Activated T-helper 17 cell treated with anti-CD3 and anti-CD28 coated beads, Interleukin-2, amount 50 U/mL, for 72 hours (primary cell): ENCODE measurements at regions not wholly inside any gene's neighbourhood (a gene's known extent, or its start where the extent isn't known, plus 50 kb on each side); places are given as distances from the start of the nearest gene placed in this dataset.

Source experiments
- ATAC-seq: fragments of 150-1000 bp; cut with Tn5 transposase; replicated peaks from 2 replicates; pipeline ENCODE4 v1.10.0; 2021; ENCODE audit warnings: mild to moderate bottlenecking, moderate library complexity
- H3K27ac Mint-ChIP-seq: one replicate; pipeline ENCODE4 v1.8.0; 2022; ENCODE audit warnings: mixed read lengths
- H3K27me3 Mint-ChIP-seq: one replicate; pipeline ENCODE4 v1.8.0; 2022; ENCODE audit warnings: mixed read lengths
- H3K36me3 Mint-ChIP-seq: one replicate; pipeline ENCODE4 v1.8.0; 2022; ENCODE audit warnings: low read depth, mild to moderate bottlenecking, mixed read lengths
- H3K4me1 Mint-ChIP-seq: one replicate; pipeline ENCODE4 v1.8.0; 2022; ENCODE audit warnings: mixed read lengths
- H3K4me3 Mint-ChIP-seq: one replicate; pipeline ENCODE4 v1.8.0; 2022; ENCODE audit warnings: mild to moderate bottlenecking, mixed read lengths
- H3K9me3 Mint-ChIP-seq: one replicate; pipeline ENCODE4 v1.8.0; 2022; ENCODE audit warnings: mixed read lengths

- Mint-ChIP-seq H3K27me3 (peaks cover 3% of the 10 kb centered on the region), H3K4me1 (no peaks in the 10 kb centered on the region)
These were observed 210.4 kb upstream of the DSEL start for GRCh38 chr18:67726882-67727281.

GRCh38 chr18:67717800-67718199 is 201.3 kb upstream of the DSEL start:
- H3K4me1 Mint-ChIP-seq: no peaks in the 10 kb centered on the region
- no peak overlapping the region for H3K4me3 Mint-ChIP-seq
- no peaks in the 10 kb centered on the region for H3K9me3 Mint-ChIP-seq
- no peaks in the 10 kb centered on the region for H3K36me3 Mint-ChIP-seq
- no peak for ATAC-seq
- H3K27me3 Mint-ChIP-seq: no peaks in the 10 kb centered on the region
- H3K27ac Mint-ChIP-seq: no peak overlapping the region

More at GRCh38 chr18:67726882-67727281, 210.4 kb upstream of the DSEL start:
- Mint-ChIP-seq H3K9me3 (peaks cover 8% of the 10 kb centered on the region), H3K4me3 (no peak overlapping the region), H3K27ac (no peak overlapping the region), H3K36me3 (no peaks in the 10 kb centered on the region)
- ATAC-seq: no peak

DNA sequence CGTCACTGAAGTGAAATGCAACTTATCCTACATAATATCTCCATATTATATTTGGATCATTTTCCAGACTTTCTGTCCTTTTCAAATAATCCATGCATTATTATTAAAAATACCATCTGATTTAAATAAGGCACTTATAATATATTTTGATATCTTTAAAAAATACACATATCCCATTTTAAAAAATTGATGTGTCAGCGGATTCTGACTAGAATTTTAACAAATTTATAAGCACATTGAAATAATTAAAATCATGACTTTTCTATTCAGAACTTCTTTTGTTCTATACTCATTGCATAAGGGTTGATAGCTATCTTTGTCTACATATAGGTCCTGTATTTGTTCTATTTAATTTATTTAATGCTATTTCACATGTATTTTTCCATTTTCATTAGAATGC is 199.0 kb upstream of the DSEL start:
- Mint-ChIP-seq H3K4me3 (no peak overlapping the region), H3K4me1 (no peaks in the 10 kb centered on the region), H3K27me3 (no peaks in the 10 kb centered on the region), H3K9me3 (no peaks in the 10 kb centered on the region), H3K36me3 (no peaks in the 10 kb centered on the region), H3K27ac (no peak overlapping the region)
- ATAC-seq: no peak

DNA sequence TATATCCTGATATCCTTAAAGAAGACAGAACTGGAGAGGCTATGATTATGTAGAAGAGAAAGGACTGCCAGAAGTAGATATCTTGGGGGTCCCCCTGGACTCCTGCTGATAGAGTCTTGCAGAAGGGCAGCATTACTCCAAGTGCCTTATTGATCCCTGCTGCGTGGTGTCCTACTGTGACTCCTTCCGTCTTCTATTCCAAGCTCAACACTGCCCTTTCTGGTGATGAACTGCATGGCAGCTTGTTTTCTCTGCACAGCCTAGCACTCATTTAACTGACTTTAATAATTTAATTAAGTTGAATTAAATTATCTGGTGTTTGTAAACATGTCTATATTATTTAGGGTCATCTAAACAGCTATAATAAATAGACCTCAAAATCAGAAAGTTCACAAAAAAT is 194.1 kb upstream of the DSEL start:
- Mint-ChIP-seq H3K4me3 (no peak overlapping the region), H3K9me3 (no peaks in the 10 kb centered on the region), H3K36me3 (no peaks in the 10 kb centered on the region), H3K27ac (no peak overlapping the region), H3K4me1 (no peaks in the 10 kb centered on the region), H3K27me3 (peaks cover 4% of the 10 kb centered on the region)
- ATAC-seq: no peak

DNA sequence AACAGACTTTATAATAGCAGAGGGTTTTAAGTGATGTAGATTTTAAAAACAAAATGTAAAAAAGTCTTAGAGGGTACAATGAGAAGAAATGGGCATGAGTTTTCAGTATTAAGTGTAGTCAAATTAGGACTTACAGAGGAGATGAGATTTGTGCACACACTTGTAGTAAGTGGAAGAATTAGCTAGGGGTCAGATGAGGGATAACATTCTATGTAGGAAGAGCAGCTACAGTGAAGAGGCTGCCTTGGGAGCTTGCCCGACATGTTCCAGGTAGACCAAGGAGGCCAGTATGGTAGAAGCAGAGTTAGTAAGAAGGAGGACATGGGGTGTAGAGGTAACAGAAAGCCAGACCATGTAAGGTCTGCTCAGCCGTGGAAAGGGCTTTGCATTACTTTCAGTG is 189.2 kb upstream of the DSEL start:
- no peaks in the 10 kb centered on the region for H3K9me3 Mint-ChIP-seq
- no peaks in the 10 kb centered on the region for H3K4me1 Mint-ChIP-seq
- H3K27ac Mint-ChIP-seq: no peak overlapping the region
- H3K4me3 Mint-ChIP-seq: no peak overlapping the region
- ATAC-seq: no peak
- no peaks in the 10 kb centered on the region for H3K36me3 Mint-ChIP-seq
- H3K27me3 Mint-ChIP-seq: peaks cover 4% of the 10 kb centered on the region

DNA sequence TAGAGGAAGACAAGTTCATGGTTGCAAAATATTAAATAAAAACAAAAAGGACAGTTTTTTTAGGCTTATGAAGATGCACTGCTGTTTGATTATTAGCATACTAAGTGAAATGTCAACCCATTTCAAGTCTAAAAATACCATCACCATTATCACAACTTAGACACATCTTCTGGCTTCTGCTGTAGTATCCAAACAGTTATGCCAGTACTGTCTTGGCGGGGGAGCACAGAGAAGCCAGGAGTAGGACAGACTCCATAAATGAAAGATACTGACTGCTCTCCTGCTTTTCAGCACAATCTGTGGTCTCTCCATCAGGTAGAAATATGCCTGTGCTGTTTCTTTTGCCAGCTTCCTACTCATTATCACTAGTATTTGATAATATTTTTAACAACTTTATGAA is 179.2 kb upstream of the DSEL start:
- no peaks in the 10 kb centered on the region for H3K9me3 Mint-ChIP-seq
- H3K36me3 Mint-ChIP-seq: no peaks in the 10 kb centered on the region
- ATAC-seq: no peak
- no peaks in the 10 kb centered on the region for H3K4me1 Mint-ChIP-seq
- H3K27ac Mint-ChIP-seq: no peak overlapping the region
- no peaks in the 10 kb centered on the region for H3K27me3 Mint-ChIP-seq
- no peak overlapping the region for H3K4me3 Mint-ChIP-seq

DNA sequence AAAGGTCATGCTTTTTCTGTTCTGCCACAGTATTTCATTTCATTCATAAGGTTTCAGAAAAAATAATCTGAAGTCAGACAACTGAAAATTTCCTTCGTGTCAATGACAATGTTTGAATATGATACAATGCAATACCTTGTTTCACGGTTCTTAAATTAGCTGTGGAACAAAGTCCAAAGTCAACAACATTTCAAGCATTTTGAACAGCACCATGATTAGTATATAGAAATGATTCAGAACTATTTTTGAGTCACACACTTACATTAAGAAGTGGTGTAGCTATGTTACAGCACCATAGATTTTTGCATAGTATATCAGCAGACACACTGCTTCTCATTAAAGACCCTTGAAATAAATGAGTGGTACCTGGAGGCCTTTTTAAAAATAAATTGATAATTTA is 178.3 kb upstream of the DSEL start:
- no peaks in the 10 kb centered on the region for H3K4me1 Mint-ChIP-seq
- H3K36me3 Mint-ChIP-seq: no peaks in the 10 kb centered on the region
- H3K4me3 Mint-ChIP-seq: no peak overlapping the region
- no peaks in the 10 kb centered on the region for H3K9me3 Mint-ChIP-seq
- H3K27me3 Mint-ChIP-seq: no peaks in the 10 kb centered on the region
- H3K27ac Mint-ChIP-seq: no peak overlapping the region
- no peak for ATAC-seq

DNA sequence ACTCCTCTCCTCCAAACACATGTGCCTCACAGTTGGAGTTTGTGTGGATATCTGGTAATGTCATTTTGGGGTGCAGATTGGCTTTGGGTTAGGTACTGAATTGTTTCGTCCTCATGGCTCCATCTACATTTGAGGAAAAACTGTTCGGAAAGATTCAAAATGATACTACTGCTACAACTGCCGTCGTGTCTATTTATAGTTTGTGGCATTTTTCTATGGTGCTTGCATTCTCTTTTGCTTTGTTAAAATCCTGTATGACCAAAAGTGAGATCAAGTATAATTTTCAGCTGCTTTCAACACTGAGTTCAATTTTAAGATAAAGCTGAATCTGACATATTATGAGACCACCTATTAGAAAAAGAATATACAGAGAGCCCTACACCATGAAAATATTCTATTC is 176.3 kb upstream of the DSEL start:
- Mint-ChIP-seq H3K27ac (no peak overlapping the region), H3K9me3 (no peaks in the 10 kb centered on the region), H3K27me3 (no peaks in the 10 kb centered on the region), H3K4me3 (no peak overlapping the region), H3K4me1 (no peaks in the 10 kb centered on the region), H3K36me3 (no peaks in the 10 kb centered on the region)
- no peak for ATAC-seq

DNA sequence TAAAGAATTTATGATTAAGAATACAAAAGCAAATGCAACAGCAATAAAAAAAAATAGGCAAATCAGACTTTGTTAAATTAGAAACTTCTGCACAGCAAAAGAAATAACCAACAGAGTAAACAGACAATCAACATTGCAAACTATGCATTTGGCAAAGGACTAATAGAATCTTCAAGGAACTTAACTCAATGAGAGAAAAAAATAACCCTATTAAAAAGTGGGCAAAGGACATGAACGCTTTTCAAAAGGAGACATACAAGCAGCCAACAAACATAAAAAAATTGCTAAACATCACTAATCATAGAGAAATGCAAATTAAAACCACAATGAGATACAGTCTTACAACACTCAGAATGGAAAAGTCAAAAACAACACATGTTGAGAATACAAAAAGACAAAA is 166.0 kb upstream of the DSEL start:
- no peak overlapping the region for H3K27ac Mint-ChIP-seq
- no peak for ATAC-seq
- no peaks in the 10 kb centered on the region for H3K27me3 Mint-ChIP-seq

GRCh38 chr18:67677489-67677888 is 161.0 kb upstream of the DSEL start:
- Mint-ChIP-seq H3K27me3 (peaks cover 7% of the 10 kb centered on the region), H3K36me3 (no peaks in the 10 kb centered on the region), H3K27ac (no peak overlapping the region)

More for the DNA sequence above, 166.0 kb upstream of the DSEL start:
- no peaks in the 10 kb centered on the region for H3K4me1 Mint-ChIP-seq
- H3K4me3 Mint-ChIP-seq: no peak overlapping the region
- no peaks in the 10 kb centered on the region for H3K36me3 Mint-ChIP-seq
- H3K9me3 Mint-ChIP-seq: no peaks in the 10 kb centered on the region

GRCh38 chr18:67672716-67673115 is 156.2 kb upstream of the DSEL start:
- peaks cover 7% of the 10 kb centered on the region for H3K27me3 Mint-ChIP-seq
- H3K36me3 Mint-ChIP-seq: no peaks in the 10 kb centered on the region
- H3K27ac Mint-ChIP-seq: no peak overlapping the region
- no peaks in the 10 kb centered on the region for H3K9me3 Mint-ChIP-seq
- no peak for ATAC-seq
- H3K4me1 Mint-ChIP-seq: no peaks in the 10 kb centered on the region
- H3K4me3 Mint-ChIP-seq: no peak overlapping the region

More at GRCh38 chr18:67677489-67677888, 161.0 kb upstream of the DSEL start:
- Mint-ChIP-seq H3K9me3 (no peaks in the 10 kb centered on the region), H3K4me1 (no peaks in the 10 kb centered on the region), H3K4me3 (no peak overlapping the region)
- no peak for ATAC-seq

GRCh38 chr18:67672155-67672554 is 155.6 kb upstream of the DSEL start:
- ATAC-seq: no peak
- Mint-ChIP-seq H3K27ac (no peak overlapping the region), H3K27me3 (peaks cover 7% of the 10 kb centered on the region), H3K4me1 (no peaks in the 10 kb centered on the region), H3K9me3 (no peaks in the 10 kb centered on the region), H3K4me3 (no peak overlapping the region), H3K36me3 (no peaks in the 10 kb centered on the region)

- no peak for ATAC-seq
- no peak overlapping the region for H3K4me3 Mint-ChIP-seq
- H3K36me3 Mint-ChIP-seq: no peaks in the 10 kb centered on the region
- no peak overlapping the region for H3K27ac Mint-ChIP-seq
- H3K9me3 Mint-ChIP-seq: no peaks in the 10 kb centered on the region
- no peaks in the 10 kb centered on the region for H3K4me1 Mint-ChIP-seq
- peaks cover 6% of the 10 kb centered on the region for H3K27me3 Mint-ChIP-seq
These were observed 153.6 kb upstream of the DSEL start for GRCh38 chr18:67670024-67670543.

- no peak overlapping the region for H3K4me3 Mint-ChIP-seq
- no peak for ATAC-seq
- H3K27ac Mint-ChIP-seq: no peak overlapping the region
- no peaks in the 10 kb centered on the region for H3K4me1 Mint-ChIP-seq
- H3K9me3 Mint-ChIP-seq: no peaks in the 10 kb centered on the region
- H3K27me3 Mint-ChIP-seq: peaks cover 3% of the 10 kb centered on the region
- no peaks in the 10 kb centered on the region for H3K36me3 Mint-ChIP-seq
These were observed 148.7 kb upstream of the DSEL start for GRCh38 chr18:67665266-67665665.

- peaks cover 3% of the 10 kb centered on the region for H3K27me3 Mint-ChIP-seq
- no peaks in the 10 kb centered on the region for H3K4me1 Mint-ChIP-seq
- ATAC-seq: no peak
- no peaks in the 10 kb centered on the region for H3K9me3 Mint-ChIP-seq
- H3K27ac Mint-ChIP-seq: no peak overlapping the region
- no peak overlapping the region for H3K4me3 Mint-ChIP-seq
- no peaks in the 10 kb centered on the region for H3K36me3 Mint-ChIP-seq
These were observed 146.5 kb upstream of the DSEL start for GRCh38 chr18:67662996-67663395.

- Mint-ChIP-seq H3K9me3 (no peaks in the 10 kb centered on the region), H3K4me3 (no peak overlapping the region), H3K36me3 (no peaks in the 10 kb centered on the region), H3K27ac (no peak overlapping the region), H3K4me1 (no peaks in the 10 kb centered on the region), H3K27me3 (peaks cover 3% of the 10 kb centered on the region)
- no peak for ATAC-seq
These were observed 145.0 kb upstream of the DSEL start for GRCh38 chr18:67661555-67661954.
